MM.1S (cell line): ENCODE measurements at regions not wholly inside any gene's neighbourhood (a gene's known extent, or its start where the extent isn't known, plus 50 kb on each side); places are given as distances from the start of the nearest gene placed in this dataset.

Experiments
- DNase-seq: peaks from one replicate; pipeline ENCODE4 v3.0.0-alpha.2; 2015
- H2AFZ ChIP-seq: fragments of 300-600 bp; sonication (generic); 2 replicates; pipeline ENCODE4 v1.6.0; 2016; ENCODE audit warnings: antibody characterized with exemption, low read length
- H3F3A ChIP-seq: fragments of 300-600 bp; sonication (generic); 2 replicates; pipeline ENCODE4 v1.6.1; 2016; ENCODE audit warnings: mild to moderate bottlenecking, antibody characterized with exemption, low read length, moderate library complexity, mixed read lengths; ENCODE audit not compliant: insufficient read depth
- H3K27ac ChIP-seq: fragments of 300-600 bp; sonication (generic); 2 replicates; pipeline ENCODE4 v1.5.1; 2016; ENCODE audit warnings: mild to moderate bottlenecking, low read length
- H3K27me3 ChIP-seq: fragments of 300-600 bp; sonication (generic); replicated peaks from 2 replicates; pipeline ENCODE4 v1.6.0; 2016; ENCODE audit warnings: low read length; ENCODE audit not compliant: insufficient read depth
- H3K36me3 ChIP-seq: fragments of 300-600 bp; sonication (generic); replicated peaks from 2 replicates; pipeline ENCODE4 v1.6.1; 2016; ENCODE audit warnings: mild to moderate bottlenecking, low read length, mixed read lengths; ENCODE audit not compliant: insufficient read depth
- H3K4me1 ChIP-seq: fragments of 300-600 bp; sonication (generic); 2 replicates; pipeline ENCODE4 v1.6.1; 2016; ENCODE audit warnings: low read length, mixed read lengths
- H3K4me2 ChIP-seq: fragments of 300-600 bp; sonication (generic); 2 replicates; pipeline ENCODE4 v1.6.0; 2016; ENCODE audit warnings: low read depth, low read length
- H3K4me3 ChIP-seq: fragments of 300-600 bp; sonication (generic); 2 replicates; pipeline ENCODE4 v1.5.1; 2016; ENCODE audit warnings: low read length, mixed read lengths
- H3K79me2 ChIP-seq: fragments of 300-600 bp; sonication (generic); 2 replicates; pipeline ENCODE4 v1.6.1; 2016; ENCODE audit warnings: mixed run types, low read length, mixed read lengths
- H3K9ac ChIP-seq: fragments of 300-600 bp; sonication (generic); 2 replicates; pipeline ENCODE4 v1.6.1; 2016; ENCODE audit warnings: low read length, mixed read lengths
- H3K9me2 ChIP-seq: fragments of 300-600 bp; sonication (generic); replicated peaks from 2 replicates; pipeline ENCODE4 v1.6.1; 2016; ENCODE audit warnings: mild to moderate bottlenecking, low read length, mixed read lengths; ENCODE audit not compliant: insufficient read depth
- H3K9me3 ChIP-seq: fragments of 300-600 bp; sonication (generic); replicated peaks from 2 replicates; pipeline ENCODE4 v1.6.1; 2016; ENCODE audit warnings: mild to moderate bottlenecking, low read length, mixed read lengths; ENCODE audit not compliant: insufficient read depth
- H4K20me1 ChIP-seq: fragments of 300-600 bp; sonication (generic); 2 replicates; pipeline ENCODE4 v1.6.1; 2016; ENCODE audit warnings: mild to moderate bottlenecking, low read length, moderate library complexity, mixed read lengths; ENCODE audit not compliant: insufficient read depth
- EZH2 ChIP-seq: fragments of 300-600 bp; sonication (generic); optimal IDR thresholded peaks from 2 replicates; pipeline ENCODE3; 2017; ENCODE audit warnings: low read depth, mild to moderate bottlenecking, antibody characterized with exemption, low read length, mixed read lengths
- EZH2phosphoT487 ChIP-seq: fragments of 300-600 bp; sonication (generic); IDR thresholded peaks from 2 replicates; pipeline ENCODE4 v1.6.1; 2018; ENCODE audit warnings: antibody characterized with exemption, low read length
- TF ChIP-seq, protein P1 (sequence below): fragments of 300-600 bp; sonication (generic); IDR thresholded peaks from 2 replicates; pipeline ENCODE4 v1.5.1; 2016; ENCODE audit warnings: antibody characterized with exemption, low read length, mixed read lengths

DNA sequence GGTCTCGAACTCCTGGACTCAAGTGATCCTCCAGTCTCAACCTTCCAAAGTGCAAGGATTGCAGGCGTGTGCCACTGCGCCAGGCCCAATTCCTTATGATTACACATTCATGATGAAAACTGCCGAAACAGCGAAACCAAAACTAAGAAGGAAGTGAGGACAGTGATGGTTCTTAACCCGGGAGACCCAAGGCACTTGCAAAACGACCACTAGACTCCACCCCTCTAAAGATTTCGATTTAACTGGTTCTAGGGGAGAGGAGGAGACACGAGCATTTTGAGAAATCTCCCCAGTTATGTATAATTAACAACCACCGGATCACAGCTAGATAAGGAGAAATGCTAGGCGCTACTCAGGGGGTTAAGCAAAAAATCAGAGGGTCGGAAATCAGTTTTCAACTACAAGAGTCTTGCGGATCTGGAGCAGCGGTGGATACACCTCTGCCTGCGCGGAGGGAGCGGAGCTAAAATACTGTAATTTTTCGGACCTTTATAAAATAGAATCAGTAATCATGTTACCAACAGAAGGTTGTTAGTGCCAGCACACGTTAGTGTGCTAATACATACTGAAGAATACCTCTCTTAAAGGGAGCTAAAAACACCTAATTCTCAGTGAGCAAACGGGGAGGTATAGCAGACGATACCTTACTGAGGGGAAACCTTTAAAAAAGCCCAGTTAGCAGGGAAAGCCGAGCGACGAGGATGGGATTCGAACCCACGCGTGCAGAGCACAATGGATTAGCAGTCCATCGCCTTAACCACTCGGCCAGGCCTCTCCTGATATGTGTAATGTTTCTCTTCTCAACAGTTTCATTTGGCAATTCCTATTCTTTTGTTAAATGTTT, 60.0 kb upstream of the BTN3A2 start:
- no peaks in the 10 kb centered on the region for H3K36me3 ChIP-seq
- peak; percentile 77 for DNase-seq
- H3K27me3 ChIP-seq: no peaks in the 10 kb centered on the region
- no peaks in the 10 kb centered on the region for H3K9me3 ChIP-seq
- peak overlapping the region; percentile 40 for H3K4me3 ChIP-seq
- H3K4me2 ChIP-seq: peak overlapping the region; percentile 43
- H3K9ac ChIP-seq: peak overlapping the region; percentile 49; the same call in 1 of the 2 replicates
- no peaks in the 10 kb centered on the region for H3K79me2 ChIP-seq
- peaks cover 20% of the 10 kb centered on the region for H3F3A ChIP-seq
- H3K4me1 ChIP-seq: peaks cover 17% of the 10 kb centered on the region
- H4K20me1 ChIP-seq: no peaks in the 10 kb centered on the region
- TF ChIP-seq, protein P1, sequence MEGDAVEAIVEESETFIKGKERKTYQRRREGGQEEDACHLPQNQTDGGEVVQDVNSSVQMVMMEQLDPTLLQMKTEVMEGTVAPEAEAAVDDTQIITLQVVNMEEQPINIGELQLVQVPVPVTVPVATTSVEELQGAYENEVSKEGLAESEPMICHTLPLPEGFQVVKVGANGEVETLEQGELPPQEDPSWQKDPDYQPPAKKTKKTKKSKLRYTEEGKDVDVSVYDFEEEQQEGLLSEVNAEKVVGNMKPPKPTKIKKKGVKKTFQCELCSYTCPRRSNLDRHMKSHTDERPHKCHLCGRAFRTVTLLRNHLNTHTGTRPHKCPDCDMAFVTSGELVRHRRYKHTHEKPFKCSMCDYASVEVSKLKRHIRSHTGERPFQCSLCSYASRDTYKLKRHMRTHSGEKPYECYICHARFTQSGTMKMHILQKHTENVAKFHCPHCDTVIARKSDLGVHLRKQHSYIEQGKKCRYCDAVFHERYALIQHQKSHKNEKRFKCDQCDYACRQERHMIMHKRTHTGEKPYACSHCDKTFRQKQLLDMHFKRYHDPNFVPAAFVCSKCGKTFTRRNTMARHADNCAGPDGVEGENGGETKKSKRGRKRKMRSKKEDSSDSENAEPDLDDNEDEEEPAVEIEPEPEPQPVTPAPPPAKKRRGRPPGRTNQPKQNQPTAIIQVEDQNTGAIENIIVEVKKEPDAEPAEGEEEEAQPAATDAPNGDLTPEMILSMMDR: no peak
- no peak for TF ChIP-seq EZH2phosphoT487
- TF ChIP-seq EZH2: no peak
- H3K27ac ChIP-seq: peak overlapping the region; percentile 72
- H3K9me2 ChIP-seq: no peaks in the 10 kb centered on the region
- H2AFZ ChIP-seq: peak overlapping the region; percentile 7; the same call in 1 of the 2 replicates

DNA sequence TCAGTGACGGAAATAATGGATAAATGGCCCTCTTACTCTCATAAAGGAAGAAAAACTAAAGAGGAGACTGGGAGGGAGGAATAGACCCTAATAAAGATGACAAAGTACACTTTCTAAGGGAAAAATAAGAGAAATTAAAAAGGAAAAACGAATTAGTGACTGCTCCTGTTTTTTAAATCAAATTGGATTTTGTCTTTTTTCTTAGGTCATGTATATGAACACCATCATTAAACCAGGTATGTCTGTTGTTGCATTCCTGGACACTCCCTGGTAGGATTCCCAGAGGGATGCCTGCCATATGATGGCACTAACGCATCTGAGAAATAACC, 59.4 kb upstream of the BTN3A2 start:
- H3K9me2 ChIP-seq: no peaks in the 10 kb centered on the region
- H3K4me2 ChIP-seq: peak overlapping the region; percentile 43; the same call in 1 of the 2 replicates
- H3K9me3 ChIP-seq: no peaks in the 10 kb centered on the region
- no peaks in the 10 kb centered on the region for H3K79me2 ChIP-seq
- H3K27me3 ChIP-seq: no peaks in the 10 kb centered on the region
- no peak overlapping the region for H3K4me3 ChIP-seq
- peaks cover 20% of the 10 kb centered on the region for H3F3A ChIP-seq
- DNase-seq: no peak
- no peaks in the 10 kb centered on the region for H4K20me1 ChIP-seq
- no peak overlapping the region for H2AFZ ChIP-seq
- no peak overlapping the region for H3K9ac ChIP-seq
- no peaks in the 10 kb centered on the region for H3K36me3 ChIP-seq
- TF ChIP-seq, protein P1: no peak
- TF ChIP-seq EZH2: no peak
- no peak for TF ChIP-seq EZH2phosphoT487
- H3K27ac ChIP-seq: peak overlapping the region; percentile 72; the same call in 1 of the 2 replicates
- H3K4me1 ChIP-seq: peaks cover 16% of the 10 kb centered on the region

DNA sequence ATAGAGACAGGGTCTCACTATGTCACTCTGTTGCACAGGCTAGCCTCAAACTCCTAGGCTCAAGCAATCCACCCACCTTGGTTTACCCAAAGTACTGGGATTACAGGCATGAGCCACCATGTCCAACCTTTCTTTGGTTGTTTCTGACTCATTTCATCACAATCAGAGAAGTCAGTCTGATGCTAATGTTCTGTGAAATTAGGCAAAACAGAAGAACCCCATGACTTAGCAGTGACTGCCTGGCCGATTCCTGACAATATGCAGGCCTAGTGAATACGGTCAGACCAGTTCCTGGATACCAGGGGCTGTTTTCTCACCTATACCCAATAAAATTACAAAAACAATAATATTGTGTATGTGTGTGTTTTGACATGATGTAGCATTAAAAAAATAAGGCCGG, 58.8 kb upstream of the BTN3A2 start:
- no peaks in the 10 kb centered on the region for H3K9me2 ChIP-seq

More for the DNA sequence above, 58.8 kb upstream of the BTN3A2 start:
- Histone ChIP-seq H3F3A (peaks cover 21% of the 10 kb centered on the region), H3K27ac (no peak overlapping the region), H3K4me1 (peaks cover 10% of the 10 kb centered on the region), H3K27me3 (no peaks in the 10 kb centered on the region), H3K9me3 (no peaks in the 10 kb centered on the region), H2AFZ (no peak overlapping the region), H3K36me3 (no peaks in the 10 kb centered on the region), H4K20me1 (no peaks in the 10 kb centered on the region), H3K79me2 (no peaks in the 10 kb centered on the region), H3K4me3 (no peak overlapping the region), H3K9ac (no peak overlapping the region), H3K4me2 (no peak overlapping the region)
- TF ChIP-seq EZH2phosphoT487: no peak
- no peak for TF ChIP-seq EZH2
- TF ChIP-seq, protein P1: no peak
- no peak for DNase-seq
